Astrocyte of the cerebellum (primary cell): ENCODE measurements at regions not wholly inside any gene's neighbourhood (a gene's known extent, or its start where the extent isn't known, plus 50 kb on each side); places are given as distances from the start of the nearest gene placed in this dataset.

Experiments
- DNase-seq: peaks from one replicate; pipeline ENCODE4 v3.0.0-alpha.2; 2011; ENCODE audit warnings: low read depth
- H3K4me3 ChIP-seq: 2 replicates; pipeline ENCODE4 v1.5.1; 2011; ENCODE audit warnings: mild to moderate bottlenecking, low read depth, low read length, moderate library complexity
- in situ Hi-C: cut with HindIII; loops from 2 replicates; pipeline ENCODE4 v1.10.0; 2017; ENCODE audit warnings: low sequenced_read_pairs
- TF ChIP-seq, protein P1 (sequence below): IDR thresholded peaks from 2 replicates; pipeline ENCODE4 v1.5.1; 2012; ENCODE audit warnings: low read length, low read depth, moderate library complexity, mild to moderate bottlenecking; ENCODE audit errors: missing control alignments

DNA sequence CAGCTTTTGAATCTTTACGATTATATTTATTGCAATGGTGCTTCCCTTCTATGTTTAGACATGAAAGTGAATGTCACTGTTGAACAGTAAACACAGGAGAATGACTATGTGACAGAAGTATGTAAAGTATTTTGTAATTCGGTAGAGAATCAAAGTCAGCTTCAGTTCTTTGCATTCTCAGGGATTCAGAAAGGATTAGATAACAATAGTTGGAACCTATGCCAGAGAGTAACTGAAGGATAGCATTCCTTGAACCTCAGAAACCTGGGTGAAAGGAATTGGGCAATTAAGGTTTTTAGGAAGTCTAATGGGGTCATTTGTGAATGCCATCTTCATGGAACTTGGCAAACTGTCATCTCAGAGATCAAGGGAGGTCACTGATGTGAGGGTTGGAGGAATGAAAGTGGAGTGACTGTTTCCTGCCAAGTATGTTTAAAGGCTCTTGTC, 305.3 kb upstream of the DDHD1 start:
- in situ Hi-C loops: no loop called here
- H3K4me3 ChIP-seq: no peak overlapping the region
- TF ChIP-seq, protein P1, sequence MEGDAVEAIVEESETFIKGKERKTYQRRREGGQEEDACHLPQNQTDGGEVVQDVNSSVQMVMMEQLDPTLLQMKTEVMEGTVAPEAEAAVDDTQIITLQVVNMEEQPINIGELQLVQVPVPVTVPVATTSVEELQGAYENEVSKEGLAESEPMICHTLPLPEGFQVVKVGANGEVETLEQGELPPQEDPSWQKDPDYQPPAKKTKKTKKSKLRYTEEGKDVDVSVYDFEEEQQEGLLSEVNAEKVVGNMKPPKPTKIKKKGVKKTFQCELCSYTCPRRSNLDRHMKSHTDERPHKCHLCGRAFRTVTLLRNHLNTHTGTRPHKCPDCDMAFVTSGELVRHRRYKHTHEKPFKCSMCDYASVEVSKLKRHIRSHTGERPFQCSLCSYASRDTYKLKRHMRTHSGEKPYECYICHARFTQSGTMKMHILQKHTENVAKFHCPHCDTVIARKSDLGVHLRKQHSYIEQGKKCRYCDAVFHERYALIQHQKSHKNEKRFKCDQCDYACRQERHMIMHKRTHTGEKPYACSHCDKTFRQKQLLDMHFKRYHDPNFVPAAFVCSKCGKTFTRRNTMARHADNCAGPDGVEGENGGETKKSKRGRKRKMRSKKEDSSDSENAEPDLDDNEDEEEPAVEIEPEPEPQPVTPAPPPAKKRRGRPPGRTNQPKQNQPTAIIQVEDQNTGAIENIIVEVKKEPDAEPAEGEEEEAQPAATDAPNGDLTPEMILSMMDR: no peak
- peak; percentile 26 for DNase-seq

DNA sequence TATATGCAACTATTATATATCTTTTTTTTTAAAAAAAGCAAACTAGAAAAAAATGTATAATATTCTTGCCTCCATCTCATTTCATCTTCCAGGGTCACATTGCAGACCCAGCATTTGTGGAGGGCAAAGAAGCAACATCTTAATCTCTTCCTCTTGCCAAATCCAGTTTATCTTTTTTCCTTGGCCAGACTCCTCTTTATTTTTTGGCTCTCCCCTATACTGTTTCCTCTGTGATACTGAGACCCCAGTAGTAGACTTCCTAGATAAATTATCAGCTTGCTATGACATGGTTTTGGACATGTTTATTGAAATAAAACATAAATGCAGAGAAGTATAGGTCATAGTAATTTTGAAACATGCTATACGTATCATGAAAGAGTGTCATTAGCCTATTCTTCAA, 303.8 kb upstream of the DDHD1 start:
- in situ Hi-C loops: no loop called here
- TF ChIP-seq, protein P1: no peak
- DNase-seq: no peak
- H3K4me3 ChIP-seq: no peak overlapping the region

DNA sequence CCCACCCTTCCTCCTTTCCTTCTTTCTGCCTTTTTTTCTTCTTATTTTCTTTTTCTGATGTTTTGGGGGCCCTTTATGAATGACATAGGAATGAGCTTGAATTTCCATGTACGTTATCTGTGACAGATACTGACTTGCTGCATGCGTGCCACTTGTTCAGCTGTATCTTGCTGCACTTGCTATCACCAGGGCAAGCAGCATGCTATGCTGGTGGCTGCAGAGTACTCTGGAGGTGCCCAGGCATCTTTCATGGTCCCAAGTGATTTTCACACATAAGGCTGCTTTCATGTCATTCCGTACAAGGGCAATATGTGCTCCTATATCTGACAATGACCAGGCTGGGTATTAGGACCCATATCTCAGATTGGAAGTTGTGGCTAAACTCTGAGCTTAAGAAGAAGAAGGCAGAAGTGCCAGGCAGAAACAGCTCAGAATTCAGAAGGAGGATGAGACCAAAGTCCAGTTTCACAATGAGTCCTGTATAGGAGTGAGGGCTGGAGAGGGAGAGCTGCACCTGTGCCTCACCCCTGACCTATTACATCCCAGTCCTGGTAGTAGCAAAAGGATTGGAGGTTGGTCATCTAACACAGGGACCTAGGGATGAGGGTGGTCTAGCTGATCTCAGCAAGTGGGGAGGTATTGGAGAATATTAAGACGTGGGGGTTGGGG, 299.0 kb upstream of the DDHD1 start:
- TF ChIP-seq, protein P1: no peak
- H3K4me3 ChIP-seq: no peak overlapping the region
- DNase-seq: no peak
- in situ Hi-C loops: no loop called here

DNA sequence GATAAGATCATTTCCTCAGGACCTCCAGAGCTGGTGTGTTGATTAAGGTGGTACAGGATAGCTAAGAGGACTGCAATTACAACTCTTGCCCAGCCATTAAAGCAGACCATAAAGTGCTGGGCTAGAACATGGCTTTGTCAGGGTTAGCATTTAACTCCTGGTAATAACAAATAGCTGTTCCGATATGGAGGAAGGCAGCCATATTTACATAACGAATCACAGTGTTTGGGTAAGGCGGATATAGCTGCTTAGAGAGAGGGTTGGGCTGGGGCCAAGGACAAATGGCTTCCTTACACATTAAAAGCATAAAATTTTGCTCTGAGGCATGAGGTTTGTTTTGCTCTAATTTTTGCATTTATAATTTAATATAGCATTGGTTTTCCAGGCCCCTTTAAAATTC, 297.7 kb upstream of the DDHD1 start:
- H3K4me3 ChIP-seq: no peak overlapping the region
- DNase-seq: no peak
- TF ChIP-seq, protein P1: no peak
- in situ Hi-C loops: no loop called here

DNA sequence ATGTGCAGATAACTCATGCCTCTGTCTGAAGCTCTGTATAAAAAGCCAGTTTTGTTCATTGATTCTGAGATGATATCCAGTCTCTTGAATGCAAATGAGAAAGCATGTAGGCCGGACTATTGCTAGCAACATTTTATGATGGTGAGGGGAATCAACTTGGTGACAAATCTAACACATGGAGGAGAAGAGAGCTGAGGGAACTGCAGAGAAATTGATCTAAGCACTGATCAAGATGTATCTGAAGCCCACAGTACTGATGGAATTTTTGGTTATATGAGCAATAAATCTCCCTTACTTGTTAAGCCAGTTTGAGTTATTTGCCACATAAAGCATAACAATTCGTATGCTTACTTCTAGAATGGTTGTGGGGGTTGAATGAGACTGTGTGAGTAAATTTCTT, 295.6 kb upstream of the DDHD1 start:
- TF ChIP-seq, protein P1: no peak
- in situ Hi-C loops: no loop called here
- no peak for DNase-seq
- no peak overlapping the region for H3K4me3 ChIP-seq

DNA sequence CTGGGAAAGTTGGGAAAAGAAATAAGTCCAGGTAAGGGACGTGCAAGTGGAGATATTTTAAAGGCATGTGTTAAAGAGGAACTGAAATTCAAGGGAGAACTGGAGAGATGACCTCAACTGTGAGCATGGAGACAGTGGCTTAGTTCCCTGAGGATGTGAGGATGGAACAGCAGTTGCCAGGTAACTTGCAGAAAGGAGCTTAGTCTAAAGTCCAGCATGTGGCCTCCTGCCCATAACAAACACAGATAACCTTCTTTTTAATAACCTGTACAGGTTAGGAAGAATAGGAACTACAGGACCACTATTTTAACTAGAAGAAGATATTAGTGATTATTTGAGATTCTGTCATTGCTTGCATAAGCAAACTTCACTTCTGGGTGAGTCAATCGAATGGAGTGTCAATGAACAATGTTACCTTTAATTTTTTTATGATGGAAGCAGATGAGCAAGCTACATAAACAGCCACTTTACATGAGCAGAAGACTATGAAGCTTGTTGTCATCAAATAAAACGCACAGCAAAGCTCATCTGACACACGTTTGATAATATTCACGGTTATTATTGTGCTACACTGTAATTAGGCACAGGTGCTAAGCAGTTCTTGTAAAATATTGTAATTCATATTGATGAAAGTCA, 291.7 kb upstream of the DDHD1 start:
- no peak for DNase-seq
- TF ChIP-seq, protein P1: no peak
- H3K4me3 ChIP-seq: no peak overlapping the region
- in situ Hi-C loops: no loop called here
